Right lobe of liver (tissue), 6 donors: ENCODE measurements at regions not wholly inside any gene's neighbourhood (a gene's known extent, or its start where the extent isn't known, plus 50 kb on each side); places are given as distances from the start of the nearest gene placed in this dataset.

ENCODE experiments used
- ATAC-seq, 4 donors: fragments of 200-7000 bp; cut with Tn5 transposase; one replicate each; pipeline ENCODE4 v1.9.1; 2020; ENCODE audit warnings: mild to moderate bottlenecking in 4 of 4, moderate library complexity in 4 of 4
- DNase-seq, 3 donors: peaks; one replicate each; pipeline ENCODE4 v3.0.0-alpha.2; 2020
- H3K27ac ChIP-seq, 3 donors: fragments of 200-600 bp; one replicate each; pipeline ENCODE4 v1.8.0; 2022
- H3K27me3 ChIP-seq, 2 donors: fragments of 200-600 bp; one replicate each; pipeline ENCODE4 v1.8.0; 2022
- H3K36me3 ChIP-seq, 4 donors: fragments of 200-600 bp; sonication (generic) in 1 of 4; one replicate each; pipeline versions ENCODE4 v1.5.1 to v1.8.0; 2017 to 2022; ENCODE audit warnings: control low read depth in 1 of 4
- H3K4me1 ChIP-seq, 4 donors: fragments of 200-600 bp; sonication (generic) in 1 of 4; one replicate each; pipeline versions ENCODE4 v1.5.1 to v1.8.0; 2017 to 2022; ENCODE audit warnings: control low read depth in 1 of 4
- H3K4me3 ChIP-seq, 3 donors: fragments of 200-600 bp; one replicate each; pipeline ENCODE4 v1.8.0; 2022
- H3K9me3 ChIP-seq, 4 donors: fragments of 200-600 bp; sonication (generic) in 1 of 4; one replicate each; pipeline versions ENCODE4 v1.5.1 to v1.8.0; 2017 to 2022; ENCODE audit warnings: control low read depth in 1 of 4
- CTCF ChIP-seq, 4 donors: fragments of 200-600 bp in 3 of 4; fragments of 450-650 bp in 1 of 4; IDR thresholded peaks; one replicate each; pipeline versions ENCODE4 v1.5.1 to v1.8.0; 2016 to 2022; ENCODE audit warnings: antibody characterized with exemption in 4 of 4, mild to moderate bottlenecking in 2 of 4
- POLR2A ChIP-seq: fragments of 450-650 bp; IDR thresholded peaks from one replicate; pipeline ENCODE4 v1.6.1; 2017; ENCODE audit warnings: antibody characterized with exemption, mild to moderate bottlenecking
- WGBS: methylation state at CpG from one replicate; pipeline ENCODE4 v1.1.6; 2018; ENCODE audit warnings: low coverage, low lambda C conversion rate; ENCODE audit not compliant: insufficient coverage; ENCODE audit errors: missing lambda C conversion rate; 5-methylcytosine and 5-hydroxymethylcytosine counted together
- intact Hi-C, 2 donors: fragments of 100-400 bp; cut with DNase I; formaldehyde crosslinking; loops; one replicate each; pipeline versions ENCODE4 v1.11.2 to v1.14.1; 2022
- donor health status: DM: no; HTN: yes; CAD: no.
- donor health status: DM: no; HTN: no; CAD: no.
- donor health status: DM: no; HTN: no; CAD: no.
- donor health status: DM: no; HTN: yes; CAD: no.
- donor health status: DM: no; HTN: yes; CAD: no.

DNA sequence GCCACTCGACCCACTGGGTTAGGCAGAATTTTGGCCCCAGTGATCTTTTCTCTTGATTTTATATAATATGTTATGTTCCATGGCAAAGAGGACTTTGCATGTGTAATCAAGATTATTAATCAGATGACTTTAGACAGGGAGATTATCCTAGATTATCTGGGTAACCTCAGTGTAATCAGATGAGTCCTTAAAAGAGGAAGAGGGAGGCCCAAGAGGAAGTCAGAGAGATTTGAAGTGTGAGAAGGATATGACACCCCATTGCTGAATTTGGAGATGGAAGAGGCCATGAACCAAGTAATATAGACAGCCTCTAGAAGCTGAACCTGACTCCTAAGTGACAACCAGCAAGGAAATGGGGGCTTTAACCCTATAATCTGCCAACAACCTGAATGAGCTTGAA is 117.1 kb upstream of the CSF3R start:
- no peak overlapping the region for H3K4me3 ChIP-seq
- H3K27ac ChIP-seq: no peak overlapping the region
- H3K9me3 ChIP-seq: no peaks in the 10 kb centered on the region
- H3K27me3 ChIP-seq: no peaks in the 10 kb centered on the region
- intact Hi-C loops: no loop called here
- no peak for DNase-seq
- ATAC-seq: no peak
- H3K36me3 ChIP-seq: no peaks in the 10 kb centered on the region
- no peaks in the 10 kb centered on the region for H3K4me1 ChIP-seq
- TF ChIP-seq CTCF (IDR thresholded peaks at IDR 0.05) (no peak), POLR2A (no peak)
- 57% methylated on average over 1 of the region's 1 CpG for WGBS

DNA sequence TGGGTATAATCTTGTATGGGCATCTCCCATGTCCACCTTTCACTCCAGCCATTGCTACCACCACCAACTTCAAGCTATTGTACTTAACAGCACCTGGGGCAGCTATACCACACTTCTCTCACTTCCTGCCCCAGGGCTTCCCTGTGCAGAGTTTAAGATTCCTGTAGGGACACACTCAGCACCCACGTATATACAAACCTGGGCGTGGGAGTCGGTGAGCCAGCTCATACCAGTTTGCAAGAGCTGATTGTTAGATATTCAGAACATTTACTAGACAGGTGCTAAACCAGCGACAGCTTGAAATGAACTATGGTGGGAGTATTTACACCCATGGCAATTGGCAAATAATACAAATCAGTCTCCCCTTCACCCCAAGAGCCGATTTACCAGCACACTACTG is 114.8 kb upstream of the CSF3R start:
- H3K9me3 ChIP-seq: no peaks in the 10 kb centered on the region
- no peak for ATAC-seq
- H3K36me3 ChIP-seq: no peaks in the 10 kb centered on the region
- TF ChIP-seq POLR2A: no peak
- TF ChIP-seq CTCF (IDR thresholded peaks at IDR 0.05): no peak
- 73% methylated on average over 4 of the region's 5 CpGs for WGBS
- no peaks in the 10 kb centered on the region for H3K27me3 ChIP-seq
- no peak for DNase-seq
- H3K4me1 ChIP-seq: no peaks in the 10 kb centered on the region
- intact Hi-C loops: no loop called here
- no peak overlapping the region for H3K4me3 ChIP-seq
- H3K27ac ChIP-seq: no peak overlapping the region

DNA sequence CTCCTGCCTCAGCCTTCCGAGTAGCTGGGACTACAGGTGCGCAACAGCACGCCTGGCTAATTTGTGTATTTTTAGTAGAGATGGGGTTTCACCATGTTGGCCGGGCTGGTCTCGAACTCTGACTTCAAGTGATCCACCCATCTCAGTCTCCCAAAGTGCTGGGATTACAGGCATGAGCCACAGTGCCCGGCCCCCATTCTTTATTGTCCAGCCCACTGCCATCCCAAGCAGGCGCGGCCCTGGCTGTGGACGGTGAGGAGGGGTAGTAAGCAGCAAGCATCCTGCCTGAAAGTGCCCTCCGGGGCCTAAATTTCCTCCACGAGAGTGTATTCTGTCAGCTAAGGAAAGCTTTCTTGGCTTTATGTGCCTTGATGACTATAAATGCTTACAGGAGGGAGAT is 113.2 kb upstream of the CSF3R start:
- no peak for ATAC-seq
- no peaks in the 10 kb centered on the region for H3K36me3 ChIP-seq
- 81% methylated on average over 5 of the region's 11 CpGs for WGBS
- no peaks in the 10 kb centered on the region for H3K27me3 ChIP-seq
- TF ChIP-seq CTCF (IDR thresholded peaks at IDR 0.05) (no peak), POLR2A (no peak)
- no peaks in the 10 kb centered on the region for H3K4me1 ChIP-seq
- H3K4me3 ChIP-seq: no peak overlapping the region
- DNase-seq: no peak
- H3K27ac ChIP-seq: no peak overlapping the region
- intact Hi-C loops: no loop called here
- no peaks in the 10 kb centered on the region for H3K9me3 ChIP-seq

GRCh38 chr1:36595349-36595748 is 112.6 kb upstream of the CSF3R start:
- Histone ChIP-seq H3K27me3 (no peaks in the 10 kb centered on the region), H3K36me3 (no peaks in the 10 kb centered on the region), H3K27ac (no peak overlapping the region), H3K4me1 (no peaks in the 10 kb centered on the region), H3K4me3 (no peak overlapping the region), H3K9me3 (no peaks in the 10 kb centered on the region)
- ATAC-seq (no peak), DNase-seq (no peak)
- no peak for TF ChIP-seq CTCF (IDR thresholded peaks at IDR 0.05)
- TF ChIP-seq POLR2A: no peak
- 9% methylated on average over 6 of the region's 11 CpGs for WGBS
- intact Hi-C loops: no loop called here

DNA sequence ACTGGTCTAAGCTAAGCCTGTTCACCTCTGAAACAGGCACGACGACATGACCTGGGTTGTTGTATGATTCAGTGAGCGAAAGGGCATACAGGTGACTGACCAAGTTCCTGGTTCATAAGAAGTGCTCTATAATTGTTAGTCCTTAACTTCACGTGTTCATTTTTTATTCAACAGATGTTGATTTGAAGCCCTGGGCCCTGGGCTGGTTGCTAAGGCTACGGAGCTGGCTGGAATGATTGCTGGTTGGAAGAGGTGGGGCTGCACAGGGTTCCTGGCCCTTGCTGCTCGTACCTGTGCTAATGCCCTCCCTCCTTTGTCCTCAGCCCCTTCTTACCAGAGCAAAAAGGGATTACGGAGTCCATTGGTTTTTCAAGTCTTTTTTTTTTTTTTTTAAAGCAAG is 111.3 kb upstream of the CSF3R start:
- ATAC-seq (no peak), DNase-seq (no peak)
- H3K27ac ChIP-seq: no peak overlapping the region
- no peaks in the 10 kb centered on the region for H3K27me3 ChIP-seq
- intact Hi-C loops: no loop called here
- no peaks in the 10 kb centered on the region for H3K4me1 ChIP-seq
- no peaks in the 10 kb centered on the region for H3K9me3 ChIP-seq
- H3K4me3 ChIP-seq: no peak overlapping the region
- TF ChIP-seq POLR2A: no peak
- no peak for TF ChIP-seq CTCF (IDR thresholded peaks at IDR 0.05)
- no peaks in the 10 kb centered on the region for H3K36me3 ChIP-seq
- WGBS: 35% methylated on average over 3 of the region's 7 CpGs
